Large intestine (tissue), 3 donors: ENCODE measurements at regions not wholly inside any gene's neighbourhood (a gene's known extent, or its start where the extent isn't known, plus 50 kb on each side); places are given as distances from the start of the nearest gene placed in this dataset.

Experiments
- DNase-seq, 2 donors: peaks; one replicate each; pipeline versions ENCODE4 v3.0.0 to v3.0.0-alpha.2; 2013
- H3K27ac ChIP-seq: one replicate; pipeline ENCODE4 v1.5.1; 2013; ENCODE audit warnings: low read length
- H3K27me3 ChIP-seq: 2 replicates; pipeline ENCODE4 v1.6.1; 2013; ENCODE audit warnings: low read length; ENCODE audit not compliant: control insufficient read depth, insufficient read depth
- H3K36me3 ChIP-seq: 2 replicates; pipeline ENCODE4 v1.6.1; 2013; ENCODE audit warnings: low read length; ENCODE audit not compliant: control insufficient read depth, insufficient read depth
- H3K4me1 ChIP-seq: one replicate; pipeline ENCODE4 v1.6.1; 2013; ENCODE audit warnings: low read length; ENCODE audit not compliant: control insufficient read depth, insufficient read depth
- H3K4me3 ChIP-seq: one replicate; pipeline ENCODE4 v1.5.1; 2013; ENCODE audit warnings: low read length
- H3K9me3 ChIP-seq: one replicate; pipeline ENCODE4 v1.6.1; 2013; ENCODE audit warnings: mild to moderate bottlenecking, low read depth, low read length, moderate library complexity; ENCODE audit not compliant: control insufficient read depth
- WGBS: methylation state at CpG from one replicate; pipeline ENCODE4 v1.1.5; 2013; ENCODE audit warnings: low lambda C conversion rate; ENCODE audit not compliant: insufficient coverage; 5-methylcytosine and 5-hydroxymethylcytosine counted together

DNA sequence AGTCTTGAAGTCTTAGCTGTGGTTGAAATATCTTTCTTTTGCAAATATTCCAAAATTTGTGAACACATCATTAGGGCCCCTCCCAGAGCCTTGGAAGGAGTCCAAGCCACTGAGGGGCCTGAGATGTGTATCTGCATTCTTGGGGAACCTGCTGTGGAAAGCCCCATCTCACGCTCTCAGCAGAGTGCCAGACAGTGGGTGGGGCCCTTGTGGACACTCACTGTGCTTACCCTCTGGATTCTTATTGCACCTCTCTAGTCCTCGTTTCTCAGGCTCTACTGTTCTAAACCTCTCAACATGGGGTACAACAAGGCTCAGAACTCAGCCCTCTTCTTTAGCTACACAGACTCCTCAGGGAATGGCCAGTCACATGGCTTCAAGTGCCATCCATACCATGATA, 416.2 kb upstream of the CDH4 start:
- no peak for DNase-seq
- Histone ChIP-seq H3K27me3 (no peaks in the 10 kb centered on the region), H3K4me1 (no peaks in the 10 kb centered on the region), H3K9me3 (no peaks in the 10 kb centered on the region), H3K27ac (no peak overlapping the region), H3K4me3 (no peak overlapping the region), H3K36me3 (no peaks in the 10 kb centered on the region)
- WGBS: no CpG with 5 or more reads among the region's 2 CpGs

DNA sequence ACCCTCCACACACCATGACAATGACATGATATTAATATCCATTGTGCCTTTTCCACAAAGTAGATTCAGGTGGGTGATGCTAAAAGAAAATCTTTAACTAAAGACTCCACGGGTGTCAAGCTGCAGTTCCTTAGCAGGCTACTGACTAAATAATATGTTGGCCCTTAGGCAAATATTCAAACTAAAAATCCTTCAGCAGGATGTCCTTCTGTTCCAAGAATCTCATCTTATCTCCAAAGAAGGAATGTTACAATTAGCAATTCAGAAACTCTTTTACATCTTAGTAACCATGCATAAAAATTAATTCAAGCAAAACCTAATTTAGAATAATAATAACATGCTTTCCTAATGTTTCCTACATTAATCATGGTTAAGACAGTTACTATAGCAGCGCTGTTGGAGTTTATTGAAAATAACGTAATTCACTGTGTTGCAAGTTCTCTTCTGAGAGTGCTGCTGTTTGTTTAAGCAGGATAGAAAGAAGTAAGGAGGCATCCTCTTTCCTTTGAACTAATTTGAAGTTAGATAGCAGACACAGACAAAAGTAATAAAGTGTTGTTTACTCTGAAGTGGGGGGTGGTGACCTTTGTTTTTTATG, 414.8 kb upstream of the CDH4 start:
- Histone ChIP-seq H3K9me3 (no peaks in the 10 kb centered on the region), H3K36me3 (no peaks in the 10 kb centered on the region), H3K4me3 (no peak overlapping the region), H3K27me3 (no peaks in the 10 kb centered on the region), H3K4me1 (no peaks in the 10 kb centered on the region), H3K27ac (no peak overlapping the region)
- DNase-seq: no peak
- whole genome bisulfite sequencing: 20% methylated on average over 1 of the region's 3 CpGs

DNA sequence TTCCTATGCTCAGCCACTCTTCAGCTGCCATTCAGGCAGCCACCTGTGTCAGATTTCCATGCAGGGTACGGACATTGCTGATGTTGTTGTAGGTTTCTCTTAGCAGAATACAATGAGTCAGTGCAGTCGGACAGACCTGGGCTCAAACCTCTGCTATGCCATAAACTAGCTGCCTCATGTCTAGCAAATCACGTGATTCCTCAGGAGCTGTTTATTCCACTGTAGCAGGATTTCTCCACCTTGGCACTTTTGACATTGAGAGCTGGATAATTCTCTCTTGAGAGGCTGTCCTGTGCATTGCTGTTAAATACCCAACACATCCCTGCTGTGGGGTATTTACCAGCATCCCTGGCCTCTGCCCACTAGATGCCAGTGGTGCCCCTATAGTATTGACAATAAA, 413.8 kb upstream of the CDH4 start:
- H3K27me3 ChIP-seq: no peaks in the 10 kb centered on the region
- H3K27ac ChIP-seq: no peak overlapping the region
- DNase-seq: no peak
- H3K36me3 ChIP-seq: no peaks in the 10 kb centered on the region
- no peaks in the 10 kb centered on the region for H3K4me1 ChIP-seq
- WGBS: no CpG with 5 or more reads among the region's 3 CpGs
- no peak overlapping the region for H3K4me3 ChIP-seq
- no peaks in the 10 kb centered on the region for H3K9me3 ChIP-seq

DNA sequence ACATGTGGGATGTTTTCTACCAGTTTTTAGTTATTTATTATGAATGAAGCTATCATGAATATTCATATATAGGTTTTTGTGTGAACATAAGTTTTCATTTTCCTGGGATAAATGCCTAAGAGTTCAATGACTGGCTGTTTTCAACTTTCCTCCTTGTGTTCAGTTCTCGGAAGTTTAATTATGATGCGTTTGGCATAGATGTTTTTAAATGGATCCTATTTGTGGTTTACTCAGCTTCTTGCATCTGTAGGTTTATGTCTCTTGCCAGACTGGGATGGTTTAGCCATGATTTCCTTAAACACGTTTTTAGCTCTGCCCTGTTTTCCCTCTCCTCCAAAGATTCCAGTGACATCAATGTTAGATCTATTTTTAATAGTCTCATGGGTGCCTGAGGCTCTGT, 411.1 kb upstream of the CDH4 start:
- Histone ChIP-seq H3K36me3 (no peaks in the 10 kb centered on the region), H3K4me1 (no peaks in the 10 kb centered on the region), H3K4me3 (no peak overlapping the region), H3K27ac (no peak overlapping the region), H3K27me3 (no peaks in the 10 kb centered on the region), H3K9me3 (no peaks in the 10 kb centered on the region)
- no peak for DNase-seq
- 89% methylated on average over 1 of the region's 3 CpGs for WGBS

DNA sequence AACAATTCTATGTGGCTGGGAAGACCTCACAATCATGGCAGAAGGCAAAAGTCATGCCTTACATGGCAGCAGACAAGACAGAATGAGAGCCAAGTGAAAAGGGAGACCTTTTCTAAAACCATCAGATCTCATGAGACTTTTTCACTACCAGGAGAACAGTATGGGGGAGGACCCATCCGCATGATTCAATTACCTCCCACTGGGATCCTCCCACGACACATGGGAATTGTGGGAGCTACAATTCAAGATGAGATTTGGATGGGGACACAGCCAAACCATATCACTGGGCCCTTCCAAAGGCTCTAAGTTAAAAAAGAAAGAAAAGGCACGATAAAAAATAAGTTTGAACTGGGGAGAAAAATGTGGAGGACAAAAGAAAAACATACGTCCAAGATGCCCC, 406.9 kb upstream of the CDH4 start:
- no peaks in the 10 kb centered on the region for H3K4me1 ChIP-seq
- H3K27me3 ChIP-seq: no peaks in the 10 kb centered on the region
- no peaks in the 10 kb centered on the region for H3K9me3 ChIP-seq
- H3K36me3 ChIP-seq: no peaks in the 10 kb centered on the region
- no peak overlapping the region for H3K4me3 ChIP-seq
- no peak for DNase-seq
- no peak overlapping the region for H3K27ac ChIP-seq
- WGBS: 80% methylated on average over 1 of the region's 4 CpGs

DNA sequence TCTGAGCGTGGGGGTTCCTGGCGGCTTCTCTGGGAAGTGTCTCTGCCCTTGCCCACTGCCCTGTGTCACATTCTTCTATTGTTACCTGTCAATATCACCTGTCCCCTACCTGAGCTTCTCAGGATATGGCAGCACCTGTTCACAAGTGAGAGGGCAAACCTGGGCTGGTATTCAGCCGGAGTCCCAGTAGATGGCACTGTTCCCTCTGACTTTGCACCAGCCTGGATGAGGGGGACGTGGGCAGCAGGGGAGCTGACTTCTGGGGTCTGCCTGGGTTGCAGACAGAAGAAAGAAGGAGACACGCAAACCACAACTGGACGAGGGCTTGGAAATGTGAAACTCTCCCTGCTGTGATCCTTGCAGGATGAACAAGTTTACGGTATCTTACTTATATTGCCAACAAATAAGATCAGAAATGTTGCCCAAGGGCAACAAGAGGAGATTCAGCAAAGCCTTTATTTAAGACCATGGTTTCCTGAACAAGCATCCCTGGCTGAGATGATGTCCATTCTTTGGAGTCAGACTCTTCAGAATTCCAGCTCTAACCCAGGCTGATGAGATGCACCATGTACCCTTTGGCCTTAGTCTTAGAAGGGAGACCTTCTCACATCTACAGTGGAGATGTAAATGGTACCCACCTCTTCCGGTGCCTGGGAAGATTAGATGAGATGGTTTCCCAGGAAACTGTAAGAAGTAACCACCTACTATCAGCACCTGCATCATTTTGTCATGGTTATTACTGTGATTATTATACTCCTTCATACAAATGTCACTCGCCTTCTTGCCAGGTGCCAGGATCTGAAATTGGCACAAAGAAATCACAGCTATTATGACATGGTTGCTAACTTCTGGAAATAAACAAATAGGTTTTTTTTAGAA, 400.0 kb upstream of the CDH4 start:
- Histone ChIP-seq H3K4me1 (no peaks in the 10 kb centered on the region), H3K27me3 (no peaks in the 10 kb centered on the region), H3K27ac (no peak overlapping the region), H3K36me3 (no peaks in the 10 kb centered on the region), H3K9me3 (no peaks in the 10 kb centered on the region), H3K4me3 (no peak overlapping the region)
- no peak for DNase-seq
- 86% methylated on average over 1 of the region's 9 CpGs for WGBS

DNA sequence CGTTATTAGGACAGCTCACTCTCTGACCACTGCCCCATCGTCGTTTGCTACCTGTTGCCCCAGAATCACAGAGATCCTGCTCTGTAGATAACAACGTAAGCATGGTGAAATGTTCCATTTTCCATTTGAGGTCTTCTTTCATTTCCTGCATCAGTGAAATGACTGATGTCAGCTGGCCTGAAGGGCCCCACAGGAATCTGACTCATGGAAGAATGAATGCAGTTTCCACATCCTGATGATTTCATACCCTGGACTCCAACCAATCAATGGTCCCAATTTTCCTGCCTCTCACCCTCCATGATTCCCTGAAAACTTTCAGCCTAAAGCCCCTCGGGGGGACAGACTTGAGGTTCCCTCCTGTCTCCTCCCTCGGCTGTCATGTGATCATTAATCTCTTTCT, 394.4 kb upstream of the CDH4 start:
- no peaks in the 10 kb centered on the region for H3K36me3 ChIP-seq
- no peaks in the 10 kb centered on the region for H3K9me3 ChIP-seq
- 93% methylated on average over 2 of the region's 6 CpGs for WGBS
- no peak for DNase-seq
- H3K27me3 ChIP-seq: no peaks in the 10 kb centered on the region
- H3K4me1 ChIP-seq: no peaks in the 10 kb centered on the region
- no peak overlapping the region for H3K4me3 ChIP-seq
- H3K27ac ChIP-seq: no peak overlapping the region

DNA sequence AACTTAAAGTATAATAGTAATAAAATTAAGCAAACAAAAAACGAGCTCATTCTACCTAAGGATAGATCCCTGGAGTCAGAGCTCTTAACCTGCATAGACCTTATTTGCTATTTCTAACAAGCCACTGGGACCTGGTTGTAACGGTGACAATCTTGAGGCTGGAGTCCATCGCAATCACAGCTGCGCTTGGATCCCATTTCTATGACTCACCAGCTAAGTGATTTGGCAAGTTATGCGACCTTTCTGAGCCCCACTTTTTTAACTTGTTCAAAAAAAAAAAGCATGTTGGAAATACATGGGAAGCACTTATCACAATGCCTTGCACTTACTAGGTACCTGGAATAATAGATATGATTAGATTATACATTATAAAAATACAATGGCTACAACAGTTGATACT, 389.5 kb upstream of the CDH4 start:
- Histone ChIP-seq H3K9me3 (no peaks in the 10 kb centered on the region), H3K36me3 (no peaks in the 10 kb centered on the region), H3K27ac (no peak overlapping the region), H3K27me3 (no peaks in the 10 kb centered on the region), H3K4me3 (no peak overlapping the region), H3K4me1 (no peaks in the 10 kb centered on the region)
- no peak for DNase-seq
- WGBS: no CpG with 5 or more reads among the region's 5 CpGs

DNA sequence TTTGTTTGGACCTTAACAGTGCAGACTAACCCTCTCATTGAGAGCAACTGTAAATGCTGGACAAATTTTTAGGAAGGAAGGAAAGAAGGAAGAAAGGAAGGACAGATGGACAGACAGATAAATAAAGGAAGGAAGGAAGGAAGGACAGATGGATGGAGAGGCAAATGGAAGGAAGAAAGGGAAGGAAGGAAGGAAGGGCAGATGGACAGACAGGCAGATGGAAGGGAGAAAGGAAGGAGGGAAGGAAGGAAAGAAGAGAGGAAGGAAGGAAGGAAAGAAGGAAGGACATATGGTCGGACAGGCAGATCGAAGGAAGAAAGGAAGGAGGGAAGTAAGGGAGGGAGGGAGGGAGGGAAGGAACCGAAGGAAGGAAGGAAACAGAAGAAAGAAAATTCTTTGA, 388.5 kb upstream of the CDH4 start:
- Histone ChIP-seq H3K27me3 (no peaks in the 10 kb centered on the region), H3K9me3 (no peaks in the 10 kb centered on the region), H3K27ac (no peak overlapping the region), H3K4me3 (no peak overlapping the region), H3K4me1 (no peaks in the 10 kb centered on the region), H3K36me3 (no peaks in the 10 kb centered on the region)
- 90% methylated on average over 2 of the region's 3 CpGs for WGBS
- DNase-seq: no peak

DNA sequence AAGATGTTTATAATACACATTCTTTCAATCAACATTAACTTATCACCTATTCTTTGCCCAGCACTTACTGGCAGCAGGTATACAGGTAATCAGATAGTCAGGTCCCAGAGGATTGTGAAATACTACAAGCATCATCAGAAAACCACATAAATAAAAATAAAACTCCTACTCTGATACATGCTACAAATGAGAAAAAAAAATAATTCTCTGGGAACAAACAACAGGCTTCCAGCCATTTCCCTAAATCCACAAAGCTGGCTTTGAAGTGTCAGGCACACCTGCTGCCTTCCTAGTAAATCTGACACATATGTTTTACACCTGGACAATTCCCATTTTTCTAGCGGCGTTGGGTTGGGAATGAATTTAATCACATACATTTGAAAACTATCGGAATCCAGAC, 384.5 kb upstream of the CDH4 start:
- no peaks in the 10 kb centered on the region for H3K27me3 ChIP-seq
- H3K27ac ChIP-seq: no peak overlapping the region
- H3K9me3 ChIP-seq: no peaks in the 10 kb centered on the region
- no peaks in the 10 kb centered on the region for H3K36me3 ChIP-seq
- H3K4me1 ChIP-seq: no peaks in the 10 kb centered on the region
- DNase-seq: no peak
- no peak overlapping the region for H3K4me3 ChIP-seq
- WGBS: no CpG with 5 or more reads among the region's 3 CpGs
